GM12878 (cell line): ENCODE measurements at regions not wholly inside any gene's neighbourhood (a gene's known extent, or its start where the extent isn't known, plus 50 kb on each side); places are given as distances from the start of the nearest gene placed in this dataset.

Experiments used
- ATAC-seq: fragments of 200-7000 bp; cut with Tn5 transposase; 3 replicates; pipeline ENCODE4 v1.9.1; 2020; ENCODE audit warnings: mild to moderate bottlenecking, moderate library complexity
- BruUV-seq: library from RNA; stranded (reverse); fragments of 400-500 nt; replicated peaks from 2 replicates; lab custom pipeline; 2021; lab: Mats Ljungman, UMichigan
- CTCF ChIA-PET: fragments of 300-600 bp; sonication (Branson Sonifier 250); formaldehyde crosslinking; extraction: SDS; loops from one replicate; lab custom pipeline; 2021; ENCODE audit warnings: inconsistent platforms; lab: Yijun Ruan, JAX
- POLR2A ChIA-PET: fragments of 350-600 bp; formaldehyde crosslinking; extraction: SDS; loops from one replicate; lab custom pipeline; 2021; ENCODE audit warnings: inconsistent platforms; lab: Charles Lee
- RAD21 ChIA-PET: fragments of 300-600 bp; sonication (Branson Sonifier 250); formaldehyde crosslinking; loops from one replicate; lab custom pipeline; 2023; ENCODE audit warnings: antibody characterized with exemption; ENCODE audit not compliant: unreplicated experiment; lab: Charles Lee
- SMC1A ChIA-PET: fragments of 300-600 bp; sonication (Branson Sonifier 250); formaldehyde crosslinking; loops from one replicate; lab custom pipeline; 2023; ENCODE audit not compliant: unreplicated experiment, uncharacterized antibody; lab: Charles Lee
- DNase-seq: peaks from one replicate; pipeline ENCODE4 v3.0.0-alpha.2; 2011; ENCODE audit warnings: low read depth, low spot score
- FAIRE-seq: peaks from 3 replicates; lab custom pipeline; 2011; peaks lifted over from hg19 to GRCh38; lab: Jason Lieb, UNC
- H2AFZ ChIP-seq: 2 replicates; pipeline ENCODE4 v1.6.0; 2011; ENCODE audit warnings: low read depth, low read length, control low read depth; ENCODE audit not compliant: control insufficient read depth
- H3K27ac ChIP-seq: 2 replicates; pipeline ENCODE4 v1.5.1; 2011; ENCODE audit warnings: control low read depth; ENCODE audit not compliant: control insufficient read depth, insufficient read depth
- H3K27me3 ChIP-seq, 2 experiments: replicated peaks in 1 of 2; 2 replicates each; pipeline versions ENCODE4 v1.6.0 to v1.6.1; 2011; ENCODE audit warnings: low read length in 1 of 2; ENCODE audit not compliant: control insufficient read depth in 2 of 2, insufficient read depth in 2 of 2
- H3K36me3 ChIP-seq, 2 experiments: 2 replicates each; pipeline ENCODE4 v1.5.1; 2011; ENCODE audit warnings: low read length in 1 of 2; ENCODE audit not compliant: control insufficient read depth in 2 of 2, insufficient read depth in 2 of 2
- H3K4me1 ChIP-seq: 2 replicates; pipeline ENCODE4 v1.6.1; 2011; ENCODE audit warnings: mild to moderate bottlenecking, low read length, moderate library complexity, mixed read lengths; ENCODE audit not compliant: control insufficient read depth, insufficient read depth
- H3K4me2 ChIP-seq: 2 replicates; pipeline ENCODE4 v1.6.0; 2011; ENCODE audit warnings: control low read depth; ENCODE audit not compliant: control insufficient read depth, insufficient read depth
- H3K4me3 ChIP-seq: fragments of 200-600 bp; sonication (generic); 2 replicates; pipeline ENCODE4 v1.5.1; 2016
- H3K79me2 ChIP-seq: 2 replicates; pipeline ENCODE4 v1.6.0; 2011; ENCODE audit warnings: low read length; ENCODE audit not compliant: control insufficient read depth, insufficient read depth
- H3K9ac ChIP-seq: 2 replicates; pipeline ENCODE4 v1.8.0; 2011; ENCODE audit warnings: low read length, control low read depth, mixed read lengths; ENCODE audit not compliant: control insufficient read depth, insufficient read depth
- H3K9me3 ChIP-seq: replicated peaks from 3 replicates; pipeline ENCODE4 v1.5.1; 2011; ENCODE audit warnings: mild to moderate bottlenecking, low read length; ENCODE audit not compliant: control insufficient read depth, insufficient read depth
- H4K20me1 ChIP-seq: 2 replicates; pipeline ENCODE4 v1.6.0; 2011; ENCODE audit not compliant: control insufficient read depth, insufficient read depth
- CBFB ChIP-seq: IDR thresholded peaks from 2 replicates; pipeline ENCODE4 v1.6.1; 2016; ENCODE audit warnings: antibody characterized with exemption, low read depth
- CHD4 ChIP-seq: fragments of 200-600 bp; sonication (generic); IDR thresholded peaks from 2 replicates; pipeline ENCODE4 v1.6.1; 2016; ENCODE audit warnings: mild to moderate bottlenecking
- HSF1 ChIP-seq: fragments of 150-350 bp; IDR thresholded peaks from 2 replicates; pipeline ENCODE4 v1.6.1; 2014; ENCODE audit warnings: mild to moderate bottlenecking, low read depth, low read length
- NFXL1 ChIP-seq: fragments of 450-650 bp; IDR thresholded peaks from 2 replicates; pipeline ENCODE4 v1.6.1; 2017; ENCODE audit warnings: antibody characterized with exemption, mild to moderate bottlenecking, borderline replicate concordance
- REST ChIP-seq: IDR thresholded peaks from 2 replicates; pipeline ENCODE4 v1.6.1; 2012; ENCODE audit warnings: mild to moderate bottlenecking, low read depth, low read length
- SPI1 ChIP-seq: IDR thresholded peaks from 2 replicates; pipeline ENCODE4 v1.6.1; 2011; ENCODE audit warnings: low read depth, mild to moderate bottlenecking, low read length, moderate library complexity, borderline replicate concordance; ENCODE audit not compliant: insufficient read depth
- SREBF1 ChIP-seq: IDR thresholded peaks from 2 replicates; pipeline ENCODE4 v1.6.1; 2012; ENCODE audit warnings: mild to moderate bottlenecking, low read length
- YY1 ChIP-seq: IDR thresholded peaks from 2 replicates; pipeline ENCODE4 v1.6.1; 2011; ENCODE audit warnings: low read depth, mild to moderate bottlenecking, low read length
- ZNF687 ChIP-seq: fragments of 450-650 bp; IDR thresholded peaks from 2 replicates; pipeline ENCODE4 v1.6.1; 2017; ENCODE audit warnings: mild to moderate bottlenecking, moderate library complexity
- WGBS: methylation state at CpG from one replicate; pipeline ENCODE4 v1.1.6; 2016; ENCODE audit warnings: low lambda C conversion rate; ENCODE audit not compliant: insufficient replicate concordance, insufficient coverage; ENCODE audit errors: missing lambda C conversion rate; 5-methylcytosine and 5-hydroxymethylcytosine counted together
- in situ Hi-C: fragments of 300-500 bp; cut with MboI; formaldehyde crosslinking; loops from 9 replicates; pipeline ENCODE4 v1.14.3; 2018; ENCODE audit warnings: mixed read lengths
- intact Hi-C: fragments of 100-400 bp; cut with micrococcal nuclease; formaldehyde crosslinking; loops from one replicate; pipeline ENCODE4 v1.14.2; 2022; ENCODE audit not compliant: unreplicated experiment

- SMC1A ChIA-PET = no interaction called here
- in situ Hi-C loops = no loop called here
- DNase-seq (no peak), FAIRE-seq (no peak), ATAC-seq (no peak)
- H3K79me2 ChIP-seq = no peaks in the 10 kb centered on the region
- CTCF ChIA-PET = no interaction called here
- RAD21 ChIA-PET = no interaction called here
- H3K4me1 ChIP-seq = no peaks in the 10 kb centered on the region
- POLR2A ChIA-PET = interaction anchor here (0.6 kb wide), 1 partner anchor 1068 kb away, joined by 4 read pairs; no protein-coding TSS in a partner anchor
- H2AFZ ChIP-seq = no peak overlapping the region
- H3K36me3 ChIP-seq = no peaks in the 10 kb centered on the region
- intact Hi-C loops = no loop called here
- H3K4me3 ChIP-seq = no peak overlapping the region
- H3K4me2 ChIP-seq = no peak overlapping the region
- H3K9me3 ChIP-seq = no peaks in the 10 kb centered on the region; the same call in 2 of the 3 replicates
- no peak overlapping the region for H3K9ac ChIP-seq
- no peaks in the 10 kb centered on the region for H4K20me1 ChIP-seq
- no TSS peak for BruUV-seq
- no peaks in the 10 kb centered on the region; a peak in 1 of 4 replicates for H3K27me3 ChIP-seq
- no peak overlapping the region for H3K27ac ChIP-seq
- 28% methylated on average over 3 of the region's 3 CpGs for WGBS
- TF ChIP-seq NFXL1 (no peak), YY1 (no peak), REST (no peak), SREBF1 (no peak), SPI1 (no peak), CHD4 (no peak), CBFB (no peak), HSF1 (no peak), ZNF687 (no peak)
- TF ChIP-seq, all 136 proteins: peak for 0
These were observed 181.8 kb upstream of the PITRM1 start for GRCh38 chr10:3354174-3354900.
